ENCODE measurements at regions not wholly inside any gene's neighbourhood (a gene's known extent, or its start where the extent isn't known, plus 50 kb on each side); places are given as distances from the start of the nearest gene placed in this dataset.

- no peak overlapping the region for H2AK9ac ChIP-seq (replicated peaks; ENCODE audit: low read depth, low read length, poor library complexity)
- TF ChIP-seq USF2 (IDR thresholded peaks at IDR 0.05; ENCODE audit: low read depth, low read length): no peak
- no peak overlapping the region for H2BK20ac ChIP-seq (ENCODE audit: low read depth, low read length)
- no peak overlapping the region for H3K9ac ChIP-seq (ENCODE audit: low read depth, low read length)
- no peak overlapping the region for H2BK15ac ChIP-seq (ENCODE audit: low read depth, low read length)
- BruUV-seq (replicated peaks): no TSS peak
- H3K79me1 ChIP-seq (ENCODE audit: low read depth in 1 of 2, low read length in 2 of 2): no peaks in the 10 kb centered on the region
- no peak overlapping the region for H4K8ac ChIP-seq (ENCODE audit: low read depth in 2 of 2, low read length in 2 of 2)
- ChIA-PET CTCF (no interaction called here), POLR2A (ENCODE audit: unreplicated experiment) (no interaction called here)
- H3K36me3 ChIP-seq (ENCODE audit: control insufficient read depth, insufficient read depth, low read length): no peaks in the 10 kb centered on the region
- H3K4me3 ChIP-seq (ENCODE audit: insufficient read depth, low read depth, low read length): no peak overlapping the region
- H2BK5ac ChIP-seq (ENCODE audit: low read depth, low read length, poor library complexity, severe bottlenecking): no peak overlapping the region
- no peak overlapping the region for H4K91ac ChIP-seq (ENCODE audit: insufficient read depth, low read depth, low read length)
- H4K5ac ChIP-seq (ENCODE audit: low read depth, low read length): no peak overlapping the region
- no peaks in the 10 kb centered on the region for H3K27me3 ChIP-seq (ENCODE audit: control insufficient read depth, insufficient read depth, low read length)
- no peak overlapping the region for H3K4me2 ChIP-seq (ENCODE audit: low read depth, low read length)
- no peak overlapping the region for H3K27ac ChIP-seq (ENCODE audit: insufficient read depth, low read length)
- H3K14ac ChIP-seq (replicated peaks; ENCODE audit: low read depth, low read length): no peak overlapping the region
- H2AK5ac ChIP-seq (ENCODE audit: low read depth, low read length): no peak overlapping the region
- no peaks in the 10 kb centered on the region for H3K9me1 ChIP-seq (ENCODE audit: insufficient read depth, low read length)
- ATAC-seq (ENCODE audit: low read depth) (no peak), DNase-seq (no peak)
- dilution Hi-C loops (cut with HindIII; ENCODE audit: low sequenced_read_pairs, unreplicated experiment) (no loop called here), in situ Hi-C loops (cut with MboI; ENCODE audit: low sequenced_read_pairs) (no loop called here), intact Hi-C loops (cut with micrococcal nuclease) (no loop called here)
- H3K4me1 ChIP-seq (ENCODE audit: control insufficient read depth, insufficient read depth, low read length): no peaks in the 10 kb centered on the region; the same call in 1 of the 2 replicates
- H3K4ac ChIP-seq (ENCODE audit: low read depth, low read length): no peak overlapping the region
- no peak overlapping the region for H3K18ac ChIP-seq (ENCODE audit: low read depth, low read length)
- no CpG with 5 or more reads among the region's 1 CpG for WGBS, 2 experiments (ENCODE audit: extremely low coverage in 2 of 2, insufficient read length in 1 of 2)
- no peaks in the 10 kb centered on the region for H4K20me1 ChIP-seq (ENCODE audit: insufficient read depth, low read length)
- H2AFZ ChIP-seq (replicated peaks; ENCODE audit: low read length, poor library complexity): no peak overlapping the region
- no peaks in the 10 kb centered on the region for H3K9me3 ChIP-seq (ENCODE audit: control insufficient read depth, insufficient read depth, low read length)
- H3K23ac ChIP-seq (ENCODE audit: low read depth, low read length): no peak overlapping the region
- no peak overlapping the region for H3K56ac ChIP-seq (ENCODE audit: extremely low read depth, insufficient read depth, low read length)
- H2BK120ac ChIP-seq (ENCODE audit: low read depth, low read length): no peak overlapping the region
These were observed 122.4 kb upstream of the SOX5 start for GRCh38 chr12:24071842-24072241.

Measured in IMR-90 (cell line).